H1 (cell line): ENCODE measurements at regions not wholly inside any gene's neighbourhood (a gene's known extent, or its start where the extent isn't known, plus 50 kb on each side); places are given as distances from the start of the nearest gene placed in this dataset.
A peak's percentile ranks its signal among the peaks of the same experiment; 100 is the strongest.

Source experiments
- ASH2L ChIP-seq: fragments of 200-600, 300-600 bp; sonication (generic); IDR thresholded peaks from one replicate; pipeline ENCODE4 v1.7.1; 2017; ENCODE audit warnings: low read length
- BCL11A ChIP-seq, 2 experiments: IDR thresholded peaks; one replicate each; pipeline ENCODE4 v1.6.1; 2011; ENCODE audit warnings: low read depth in 2 of 2, low read length in 2 of 2, mild to moderate bottlenecking in 2 of 2
- CEBPB ChIP-seq: IDR thresholded peaks from 2 replicates; pipeline ENCODE4 v1.6.1; 2012; ENCODE audit warnings: low read depth, low read length
- CHD7 ChIP-seq: fragments of 300-600 bp; sonication (generic); IDR thresholded peaks from 2 replicates; pipeline ENCODE4 v1.7.1; 2012; ENCODE audit warnings: low read length, moderate library complexity, mild to moderate bottlenecking, inconsistent platforms; ENCODE audit not compliant: insufficient replicate concordance
- JUN ChIP-seq: IDR thresholded peaks from 2 replicates; pipeline ENCODE4 v1.6.1; 2011; ENCODE audit warnings: low read depth, mild to moderate bottlenecking, improper control_type of control experiment, low read length
- KDM4A ChIP-seq: IDR thresholded peaks from one replicate; pipeline ENCODE4 v1.7.1; 2012; ENCODE audit warnings: low read depth, mild to moderate bottlenecking, moderate library complexity, low read length, inconsistent platforms; ENCODE audit not compliant: severe bottlenecking
- MAFK ChIP-seq: IDR thresholded peaks from 2 replicates; pipeline ENCODE4 v1.6.1; 2012; ENCODE audit warnings: low read depth, mild to moderate bottlenecking, improper control_type of control experiment, low read length
- POLR2AphosphoS5 ChIP-seq: IDR thresholded peaks from 2 replicates; pipeline ENCODE4 v1.6.1; 2011; ENCODE audit warnings: low read depth, low read length
- SP2 ChIP-seq: IDR thresholded peaks from 2 replicates; pipeline ENCODE4 v1.6.1; 2012; ENCODE audit warnings: mild to moderate bottlenecking, low read length, inconsistent platforms
- SP4 ChIP-seq: IDR thresholded peaks from 2 replicates; pipeline ENCODE4 v1.6.1; 2012; ENCODE audit warnings: low read length, inconsistent platforms
- TCF12 ChIP-seq: IDR thresholded peaks from 2 replicates; pipeline ENCODE4 v1.6.1; 2011; ENCODE audit warnings: low read depth, mild to moderate bottlenecking, low read length
- TEAD4 ChIP-seq: IDR thresholded peaks from 2 replicates; pipeline ENCODE4 v1.6.1; 2012; ENCODE audit warnings: low read depth, low read length, inconsistent platforms, mixed read lengths
- USF2 ChIP-seq: IDR thresholded peaks from 2 replicates; pipeline ENCODE4 v1.6.1; 2011; ENCODE audit warnings: low read length, improper control_type of control experiment

GRCh38 chr12:78651755-78652154 is 212.8 kb upstream of the SYT1 start (continued):
- TF ChIP-seq CHD7 = peak; percentile 88
- TF ChIP-seq KDM4A = no peak
- no peak for TF ChIP-seq USF2
- TF ChIP-seq CEBPB = no peak
- no peak for TF ChIP-seq SP4
- TF ChIP-seq TEAD4 = peak; percentile 92
- no peak for TF ChIP-seq MAFK
- peak; percentile 60; the same call in 1 of the 2 replicates for TF ChIP-seq JUN
- TF ChIP-seq POLR2AphosphoS5 = peak; percentile 94
- no peak for TF ChIP-seq BCL11A (IDR thresholded peaks at IDR 0.05; ENCODE audit: low read depth in 2 of 2, low read length in 2 of 2)
- no peak for TF ChIP-seq ASH2L
- no peak for TF ChIP-seq SP2
- TF ChIP-seq TCF12 = peak; percentile 99
